HUES6 (cell line): ENCODE measurements at regions not wholly inside any gene's neighbourhood (a gene's known extent, or its start where the extent isn't known, plus 50 kb on each side); places are given as distances from the start of the nearest gene placed in this dataset.
"Not testable (repeated sequence)": the region's sequence is repeated elsewhere in the genome, so short reads cannot be mapped to it uniquely, and the experiment has no call there.

Source experiments
- H3K27ac ChIP-seq: 2 replicates; pipeline ENCODE4 v1.7.0; 2013; ENCODE audit warnings: low read depth, mild to moderate bottlenecking, low read length, inconsistent platforms
- H3K27me3 ChIP-seq: 2 replicates; pipeline ENCODE4 v1.6.1; 2013; ENCODE audit warnings: low read length; ENCODE audit not compliant: control insufficient read depth, insufficient read depth
- H3K36me3 ChIP-seq: 2 replicates; pipeline ENCODE4 v1.6.1; 2013; ENCODE audit warnings: low read length; ENCODE audit not compliant: control insufficient read depth, insufficient read depth
- H3K4me1 ChIP-seq: 2 replicates; pipeline ENCODE4 v1.6.1; 2013; ENCODE audit warnings: low read length; ENCODE audit not compliant: control insufficient read depth, insufficient read depth
- H3K4me3 ChIP-seq: 2 replicates; pipeline ENCODE4 v1.5.1; 2013; ENCODE audit warnings: low read depth, low read length
- H3K9ac ChIP-seq: one replicate; pipeline ENCODE4 v1.6.1; 2013; ENCODE audit warnings: mild to moderate bottlenecking, low read length
- H3K9me3 ChIP-seq: 2 replicates; pipeline ENCODE4 v1.6.1; 2013; ENCODE audit warnings: low read depth, low read length; ENCODE audit not compliant: control insufficient read depth, insufficient read depth

DNA sequence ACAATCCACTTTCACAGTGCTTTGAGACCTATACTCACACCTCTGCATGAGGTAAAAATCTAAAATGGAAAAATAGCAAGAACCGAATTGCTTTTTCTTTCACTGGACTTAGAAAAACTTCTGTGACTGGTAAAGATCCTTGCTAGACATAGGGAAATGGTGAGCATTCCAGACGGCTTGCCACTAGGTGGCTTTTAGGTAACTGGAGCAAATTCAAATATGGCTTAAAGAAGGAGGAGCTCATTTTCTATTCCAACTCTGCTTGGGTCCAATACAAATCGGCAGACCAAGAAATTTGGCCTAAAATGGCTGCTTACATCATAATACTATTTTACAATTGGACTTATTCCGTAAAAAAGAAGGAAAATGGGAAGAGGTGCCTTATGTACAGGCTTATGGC, 977.9 kb downstream of the ADGRL2 start:
- Histone ChIP-seq H3K27ac (no peak overlapping the region), H3K36me3 (no peaks in the 10 kb centered on the region), H3K9ac (no peak overlapping the region), H3K9me3 (peaks cover 4% of the 10 kb centered on the region; the same call in 1 of the 2 replicates), H3K27me3 (no peaks in the 10 kb centered on the region), H3K4me3 (no peak overlapping the region), H3K4me1 (no peaks in the 10 kb centered on the region)

DNA sequence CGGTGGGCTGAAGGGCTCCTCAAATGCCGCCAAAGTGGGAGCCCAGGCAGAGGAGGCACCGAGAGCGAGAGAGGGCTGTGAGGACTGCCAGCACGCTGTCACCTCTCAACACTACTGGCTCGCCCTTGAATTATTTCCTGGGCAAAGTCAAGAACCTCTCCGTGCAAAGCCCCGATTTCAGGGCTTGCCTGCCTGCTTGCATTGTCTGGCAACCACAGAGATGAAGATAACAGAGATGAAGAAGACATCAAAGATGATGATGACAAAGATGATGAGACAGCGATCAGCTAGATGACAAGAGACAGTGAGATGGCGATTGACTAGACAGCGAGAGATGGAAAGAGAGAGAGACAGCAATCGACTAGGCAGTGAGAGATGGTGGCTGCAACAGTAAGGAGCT, 976.5 kb downstream of the ADGRL2 start:
- Histone ChIP-seq H3K27ac (no peak overlapping the region), H3K4me1 (no peaks in the 10 kb centered on the region), H3K27me3 (no peaks in the 10 kb centered on the region), H3K36me3 (no peaks in the 10 kb centered on the region), H3K4me3 (no peak overlapping the region), H3K9me3 (peaks cover 3% of the 10 kb centered on the region; the same call in 1 of the 2 replicates), H3K9ac (no peak overlapping the region)

DNA sequence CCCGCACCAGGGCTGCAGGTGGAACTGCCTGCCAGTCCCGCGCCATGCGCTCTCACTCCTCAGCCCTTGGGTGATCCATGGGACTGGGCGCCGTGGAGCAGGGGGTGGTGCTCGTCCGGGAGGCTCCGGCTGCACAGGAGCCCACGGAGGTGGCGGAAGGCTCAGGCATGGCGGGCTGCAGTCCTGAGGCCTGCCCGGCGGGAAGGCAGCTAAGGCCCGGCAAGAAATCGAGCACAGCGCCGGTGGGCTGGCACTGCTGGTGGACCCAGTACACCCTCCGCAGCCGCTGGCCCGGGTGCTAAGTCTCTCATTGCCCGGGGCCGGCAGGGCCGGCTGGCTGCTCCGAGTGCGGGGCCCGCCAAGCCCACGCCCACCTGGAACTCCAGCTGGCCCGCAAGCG, 976.0 kb downstream of the ADGRL2 start:
- not testable (repeated sequence) for H3K9me3 ChIP-seq, H3K4me1 ChIP-seq, H3K4me3 ChIP-seq, H3K36me3 ChIP-seq, H3K27me3 ChIP-seq, H3K27ac ChIP-seq, H3K9ac ChIP-seq

DNA sequence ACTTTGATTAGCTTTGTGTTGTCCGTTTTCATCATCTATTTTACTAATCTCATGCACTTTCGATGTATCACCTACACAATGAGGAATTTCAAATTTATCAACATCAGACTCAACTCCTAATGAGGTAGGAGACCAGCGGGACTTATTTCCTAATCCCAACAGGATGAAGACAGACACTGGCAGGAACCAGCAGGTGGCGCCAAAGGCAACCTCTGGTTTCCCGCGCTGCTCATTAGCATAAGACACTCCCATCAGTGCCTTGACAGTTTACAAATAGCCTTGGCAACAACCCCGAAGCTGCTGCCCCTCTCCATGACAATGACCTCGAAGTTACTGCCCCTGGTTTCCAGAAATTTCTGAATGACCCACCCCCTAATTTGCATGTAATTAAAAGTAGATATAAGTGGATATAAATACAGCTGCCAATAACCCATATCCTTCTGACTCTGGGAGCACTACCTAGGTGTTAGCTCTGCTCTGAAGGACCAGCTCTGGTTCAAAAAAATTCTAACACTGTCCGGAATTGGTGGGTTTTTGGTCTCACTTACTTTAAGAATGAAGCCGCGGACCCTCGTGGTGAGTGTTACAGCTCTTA, 974.8 kb downstream of the ADGRL2 start:
- Histone ChIP-seq H3K36me3 (no peaks in the 10 kb centered on the region), H3K27ac (no peak overlapping the region), H3K4me3 (no peak overlapping the region), H3K9me3 (no peaks in the 10 kb centered on the region), H3K27me3 (no peaks in the 10 kb centered on the region), H3K4me1 (no peaks in the 10 kb centered on the region), H3K9ac (no peak overlapping the region)

DNA sequence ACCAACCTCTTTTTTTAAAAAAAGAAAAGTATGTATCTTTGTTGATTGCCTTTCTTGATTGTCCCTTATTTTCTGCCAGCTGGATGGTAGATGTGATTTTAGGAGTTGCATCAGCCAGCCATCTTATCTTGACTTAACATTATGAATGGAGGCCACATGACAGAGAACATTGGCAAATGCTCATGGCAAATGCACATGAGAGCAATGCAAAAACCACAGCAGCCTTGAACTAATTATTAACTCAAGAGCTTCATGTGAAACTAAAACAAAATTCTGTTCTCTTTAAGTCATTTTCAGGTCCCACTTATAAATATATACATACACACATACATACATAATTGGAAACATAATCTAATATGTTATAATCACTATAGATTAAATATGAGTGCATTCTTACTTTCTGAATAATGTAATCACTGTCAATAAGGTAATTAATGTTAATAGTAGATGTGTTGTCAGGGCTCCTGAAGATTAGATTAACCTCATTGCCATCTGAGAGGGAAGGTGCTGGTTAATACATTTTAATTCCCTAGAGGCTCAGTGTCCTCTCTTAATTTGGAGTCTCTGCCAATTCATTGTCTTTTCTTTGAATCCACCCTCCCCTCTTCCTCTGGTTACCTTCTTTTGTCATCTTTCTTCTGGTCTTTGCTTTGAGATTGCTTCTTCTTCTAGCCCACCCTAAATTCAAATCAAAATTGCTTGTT, 962.2 kb downstream of the ADGRL2 start:
- Histone ChIP-seq H3K9ac (no peak overlapping the region), H3K27me3 (no peaks in the 10 kb centered on the region)

DNA sequence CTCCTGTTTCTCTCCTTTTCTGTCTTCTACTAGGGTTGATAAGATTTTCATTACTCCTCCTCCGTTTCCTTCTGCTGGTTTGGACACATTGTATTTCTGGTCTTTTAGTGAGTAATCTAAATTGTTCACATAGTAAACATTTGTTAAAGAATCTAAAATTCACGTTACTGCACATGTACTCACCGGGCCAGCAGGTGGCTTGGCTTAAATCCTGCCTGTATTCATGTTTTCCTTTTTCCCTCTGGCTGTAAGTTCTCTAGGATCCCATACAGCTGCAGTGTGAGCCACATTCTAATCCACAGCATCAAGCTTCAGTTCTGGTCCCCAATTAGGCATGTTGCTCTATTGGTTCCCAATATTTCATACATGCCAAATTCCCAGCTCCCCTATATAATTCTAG, 958.3 kb downstream of the ADGRL2 start:
- Histone ChIP-seq H3K36me3 (no peaks in the 10 kb centered on the region), H3K27ac (no peak overlapping the region), H3K9ac (no peak overlapping the region), H3K4me3 (no peak overlapping the region), H3K9me3 (no peaks in the 10 kb centered on the region), H3K27me3 (no peaks in the 10 kb centered on the region), H3K4me1 (peaks cover 6% of the 10 kb centered on the region; the same call in 1 of the 2 replicates)

More for the DNA sequence above, 962.2 kb downstream of the ADGRL2 start:
- Histone ChIP-seq H3K4me1 (peaks cover 6% of the 10 kb centered on the region; the same call in 1 of the 2 replicates), H3K27ac (no peak overlapping the region), H3K9me3 (no peaks in the 10 kb centered on the region), H3K36me3 (no peaks in the 10 kb centered on the region), H3K4me3 (no peak overlapping the region)

DNA sequence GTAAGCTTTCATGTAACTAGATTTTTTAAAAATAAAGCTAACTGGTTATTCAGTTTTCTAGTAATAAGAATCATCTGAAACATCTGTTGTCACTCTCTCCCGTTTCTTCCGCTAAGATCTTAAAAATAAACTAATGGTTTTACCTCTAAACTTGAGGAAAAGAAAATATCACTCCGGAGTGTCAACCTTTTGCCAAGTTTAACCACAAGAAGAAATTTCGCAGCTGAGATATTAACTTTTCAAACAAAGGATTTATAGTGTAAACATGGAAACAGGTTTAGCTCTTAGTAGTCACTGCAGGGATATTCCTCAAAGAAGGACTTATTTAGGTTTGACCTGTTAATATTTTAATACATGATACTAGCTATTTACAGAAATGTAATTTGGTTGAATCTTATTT, 954.9 kb downstream of the ADGRL2 start:
- Histone ChIP-seq H3K4me3 (no peak overlapping the region), H3K27ac (no peak overlapping the region), H3K9ac (no peak overlapping the region), H3K27me3 (no peaks in the 10 kb centered on the region), H3K4me1 (peaks cover 5% of the 10 kb centered on the region; the same call in 1 of the 2 replicates), H3K9me3 (no peaks in the 10 kb centered on the region), H3K36me3 (no peaks in the 10 kb centered on the region)

DNA sequence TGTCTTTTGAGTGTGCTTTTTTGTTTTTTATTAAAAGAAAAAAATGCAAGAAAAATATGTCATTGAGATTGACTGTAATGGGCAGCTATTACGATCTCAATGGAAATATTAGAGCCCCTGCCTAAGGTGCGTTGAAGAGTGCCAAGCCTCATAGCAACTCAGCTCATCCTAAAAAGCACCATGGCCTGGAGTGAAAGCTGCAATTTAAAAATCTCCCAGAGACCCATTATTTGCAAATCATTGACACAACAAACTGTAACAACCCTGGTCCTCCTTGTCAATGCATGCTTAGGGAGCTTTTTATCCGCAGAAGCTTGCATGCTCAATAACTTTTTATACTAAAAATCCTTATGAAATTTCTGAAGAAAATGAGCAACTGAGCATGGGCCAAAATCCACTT, 954.5 kb downstream of the ADGRL2 start:
- H3K36me3 ChIP-seq = no peaks in the 10 kb centered on the region
- no peaks in the 10 kb centered on the region for H3K27me3 ChIP-seq
- no peaks in the 10 kb centered on the region for H3K9me3 ChIP-seq
- no peak overlapping the region for H3K9ac ChIP-seq
- peaks cover under 1% of the 10 kb centered on the region; the same call in 1 of the 2 replicates for H3K4me1 ChIP-seq
- no peak overlapping the region for H3K4me3 ChIP-seq
- no peak overlapping the region for H3K27ac ChIP-seq

DNA sequence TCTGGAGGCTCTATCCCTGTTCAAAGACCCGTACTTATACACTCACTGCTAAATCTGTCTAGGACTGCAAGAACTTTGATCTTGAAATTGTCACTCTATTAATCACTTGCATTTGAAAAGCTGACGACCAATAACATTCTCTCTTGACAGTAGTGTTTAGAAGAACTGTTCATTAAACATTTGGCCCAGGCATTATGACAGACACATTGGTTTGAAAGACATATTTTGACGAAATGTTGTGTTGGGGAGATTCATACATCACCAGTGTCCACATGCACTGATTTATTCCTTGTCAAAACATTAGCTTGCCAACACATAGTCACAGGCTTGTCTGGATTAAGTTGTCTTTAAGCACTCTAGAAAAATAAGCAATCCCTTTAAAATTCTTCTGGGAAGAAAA, 951.3 kb downstream of the ADGRL2 start:
- Histone ChIP-seq H3K4me1 (no peaks in the 10 kb centered on the region), H3K9ac (no peak overlapping the region), H3K4me3 (no peak overlapping the region), H3K9me3 (no peaks in the 10 kb centered on the region), H3K27me3 (no peaks in the 10 kb centered on the region), H3K27ac (no peak overlapping the region), H3K36me3 (no peaks in the 10 kb centered on the region)

DNA sequence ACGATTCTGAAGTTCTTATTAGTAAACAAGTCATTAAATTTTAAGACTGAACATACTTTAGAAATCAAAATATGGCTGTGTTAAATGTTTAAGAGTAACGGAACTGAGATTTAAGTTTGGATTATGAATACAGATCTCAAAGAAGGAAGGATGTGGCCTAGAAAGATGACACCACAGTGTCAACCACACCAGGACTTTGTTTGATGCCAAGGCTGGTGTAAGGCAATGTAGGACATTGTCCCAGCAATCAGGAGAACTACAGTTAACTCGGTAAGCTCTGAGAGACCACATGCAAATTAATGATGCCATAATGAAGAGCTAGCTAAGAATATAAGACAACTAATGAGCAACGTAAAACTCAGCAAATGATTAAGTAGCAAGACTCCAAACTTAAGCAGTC, 932.9 kb downstream of the ADGRL2 start:
- H3K36me3 ChIP-seq = no peaks in the 10 kb centered on the region
- peaks cover 16% of the 10 kb centered on the region for H3K9me3 ChIP-seq
- no peak overlapping the region for H3K27ac ChIP-seq
- no peaks in the 10 kb centered on the region for H3K27me3 ChIP-seq
- no peak overlapping the region for H3K4me3 ChIP-seq
- H3K4me1 ChIP-seq = no peaks in the 10 kb centered on the region
- H3K9ac ChIP-seq = no peak overlapping the region

DNA sequence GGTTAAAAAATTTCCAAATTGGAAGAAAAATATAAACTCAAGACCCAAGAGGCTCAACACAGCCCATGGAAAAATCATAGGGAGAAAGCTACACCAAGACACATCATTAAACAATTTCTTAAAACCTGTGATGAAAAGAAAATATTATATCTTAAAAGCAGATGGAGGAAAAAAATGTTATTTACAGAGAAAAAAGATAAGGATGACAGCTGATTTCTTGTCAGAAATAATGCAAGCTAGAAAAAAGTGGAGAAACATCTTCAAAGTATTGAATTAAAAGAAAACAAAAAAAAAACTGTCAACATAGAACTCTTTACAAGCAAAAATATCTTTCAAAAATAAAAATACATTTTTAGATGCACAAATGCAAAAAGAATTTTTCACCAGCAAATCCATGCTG, 930.5 kb downstream of the ADGRL2 start:
- no peak overlapping the region for H3K27ac ChIP-seq
- no peak overlapping the region for H3K9ac ChIP-seq
- H3K9me3 ChIP-seq = peaks cover 16% of the 10 kb centered on the region
- no peak overlapping the region for H3K4me3 ChIP-seq
- no peaks in the 10 kb centered on the region for H3K27me3 ChIP-seq
- H3K4me1 ChIP-seq = no peaks in the 10 kb centered on the region
- no peaks in the 10 kb centered on the region for H3K36me3 ChIP-seq
